ENCODE measurements at regions not wholly inside any gene's neighbourhood (a gene's known extent, or its start where the extent isn't known, plus 50 kb on each side); places are given as distances from the start of the nearest gene placed in this dataset.
"Not testable (repeated sequence)": the region's sequence is repeated elsewhere in the genome, so short reads cannot be mapped to it uniquely, and the experiment has no call there.

DNA sequence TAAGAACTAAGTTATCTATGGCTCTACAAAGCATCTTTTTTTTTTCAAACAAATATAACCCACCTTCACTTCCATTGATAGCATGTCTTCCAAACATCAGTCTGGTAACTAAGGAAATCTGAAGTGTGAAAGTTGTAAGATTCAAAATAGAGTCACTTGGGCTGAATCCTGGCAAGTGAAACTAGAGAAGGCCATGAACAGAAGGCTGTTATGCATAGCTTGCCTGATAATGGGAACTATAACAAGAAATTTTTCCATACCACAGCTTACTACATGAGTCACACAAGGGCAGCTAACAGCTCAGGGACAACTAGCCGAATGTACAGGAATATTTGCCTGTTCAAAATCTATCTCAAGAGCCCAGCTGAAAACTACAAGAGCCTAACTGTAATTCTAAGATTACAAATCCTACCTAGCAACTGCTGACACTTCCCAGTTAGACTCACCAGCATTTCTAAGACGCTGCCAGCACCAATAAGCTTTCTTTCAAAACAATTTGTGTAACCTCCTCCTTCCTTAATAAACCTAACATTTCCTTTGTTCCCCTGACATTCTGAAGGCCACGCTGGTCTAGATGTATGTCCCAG, 1066.5 kb downstream of the PLOD2 start:
- DNase-seq, result no peak

GRCh38 chr3:145111141-145111540, 1049.8 kb downstream of the PLOD2 start:
- not testable (repeated sequence) for DNase-seq

DNA sequence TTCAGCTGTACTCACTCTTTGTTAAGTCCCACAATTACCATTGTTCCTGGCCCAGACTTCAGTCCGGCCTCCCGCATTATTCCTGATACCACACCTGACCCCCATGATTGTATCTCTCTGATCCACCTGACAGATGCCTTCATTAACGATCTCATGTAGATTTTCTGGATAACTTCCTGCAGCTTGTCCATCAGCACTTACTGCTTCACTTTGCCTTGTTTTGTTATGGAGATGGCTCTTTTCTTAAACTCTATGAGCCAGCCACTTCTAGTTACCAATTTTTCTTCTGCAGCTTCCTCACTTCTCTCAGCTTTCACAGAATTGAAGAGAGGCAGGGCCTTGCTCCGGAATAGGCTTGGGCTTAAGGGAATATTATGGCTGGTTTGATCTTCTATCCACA, 1044.2 kb downstream of the PLOD2 start:
- no peak for DNase-seq

DNA sequence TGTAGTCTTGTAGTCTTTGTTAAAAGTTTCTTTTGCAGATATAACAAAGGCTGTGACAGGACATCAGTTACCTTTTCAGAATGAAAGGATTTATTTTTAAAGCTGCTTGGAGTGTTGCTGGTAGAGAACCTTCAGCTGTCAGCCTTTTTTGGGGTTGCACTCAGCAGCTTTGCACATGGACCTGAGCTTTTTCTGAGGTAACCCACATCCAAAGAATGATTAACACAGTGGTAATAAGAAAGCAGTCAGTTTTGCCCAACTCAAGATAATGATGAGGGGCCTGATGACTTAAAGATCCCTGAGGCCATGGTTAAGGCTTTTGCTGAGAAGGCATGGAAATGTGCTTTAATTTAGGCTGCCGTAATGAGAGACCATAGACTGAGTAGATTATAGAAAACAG, 1042.7 kb downstream of the PLOD2 start:
- no peak for DNase-seq

DNA sequence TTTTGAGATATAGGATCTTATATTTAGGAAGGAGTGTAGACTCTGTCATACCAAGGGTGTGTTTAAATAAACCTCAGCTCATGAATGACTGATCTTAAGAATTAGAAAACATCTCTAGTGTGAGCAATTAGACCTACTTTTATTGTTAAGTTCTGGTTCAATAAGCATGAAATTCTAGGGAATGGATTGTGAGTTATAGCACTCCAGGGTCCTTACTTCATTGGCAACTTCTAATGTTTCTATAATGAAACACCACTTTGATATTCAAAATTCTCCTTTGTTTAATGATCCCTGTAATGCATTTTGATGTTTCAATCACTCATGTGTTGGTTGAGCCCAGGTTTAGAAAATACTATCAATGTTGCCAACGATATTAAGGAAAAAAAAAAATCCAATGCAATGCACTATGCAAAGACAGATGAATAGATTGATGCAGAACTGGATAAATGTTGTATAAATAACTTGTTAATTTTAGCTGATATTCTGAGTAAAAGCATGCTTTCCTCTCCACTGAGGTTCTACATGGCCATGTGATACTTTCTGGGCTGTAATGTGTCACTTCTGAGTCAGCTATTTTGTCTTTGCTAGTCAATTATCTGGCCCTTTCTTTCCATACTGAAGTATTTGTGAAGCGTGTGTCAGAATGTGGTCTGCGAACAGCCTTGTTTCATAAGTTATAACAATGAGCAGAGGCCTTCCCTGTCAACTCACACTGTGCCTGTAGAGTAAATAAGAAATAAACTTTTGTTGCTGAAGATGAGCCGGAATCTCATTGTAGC, 1035.9 kb downstream of the PLOD2 start:
- DNase-seq, result no peak

DNA sequence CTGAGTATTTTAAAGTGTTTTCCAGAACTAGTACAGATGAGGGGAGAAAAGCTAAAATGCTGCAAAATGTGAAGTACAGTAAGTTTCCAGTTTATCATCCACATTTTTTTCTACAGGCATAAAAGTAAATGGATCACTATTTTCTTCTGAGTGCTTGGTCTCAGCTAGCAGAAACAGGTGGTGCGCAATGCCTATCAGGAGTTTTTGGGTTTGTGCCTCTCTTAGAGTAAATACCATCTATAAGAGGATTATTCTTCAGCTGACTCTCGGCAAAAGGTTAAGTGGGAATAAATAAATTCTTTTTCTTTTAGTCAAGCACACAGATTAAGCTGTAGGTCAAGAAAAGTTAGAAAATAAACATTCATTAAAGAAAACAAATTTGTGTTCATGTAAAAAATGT, 1027.7 kb downstream of the PLOD2 start:
- DNase-seq, result no peak

GRCh38 chr3:145134738-145135137, 1026.2 kb downstream of the PLOD2 start:
- DNase-seq, result no peak

DNA sequence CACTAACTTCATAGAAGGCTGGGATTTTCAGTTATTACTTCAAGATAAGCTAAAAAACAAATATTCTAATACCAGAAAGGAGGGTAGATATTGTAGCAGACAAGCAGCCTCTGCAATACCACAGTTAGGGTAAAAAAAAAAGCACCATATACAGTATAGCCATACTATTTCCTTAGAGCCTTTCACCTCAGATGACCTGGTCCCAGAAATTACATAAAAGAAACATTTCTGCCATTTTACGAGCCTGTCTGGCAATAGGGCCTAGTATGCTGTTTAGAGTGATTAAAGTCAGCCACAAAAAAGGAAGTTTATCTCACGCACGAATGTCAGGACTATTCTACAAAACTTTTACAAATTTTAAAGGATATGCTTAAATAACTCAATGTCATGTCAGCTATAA, 1016.6 kb downstream of the PLOD2 start:
- no peak for DNase-seq

DNA sequence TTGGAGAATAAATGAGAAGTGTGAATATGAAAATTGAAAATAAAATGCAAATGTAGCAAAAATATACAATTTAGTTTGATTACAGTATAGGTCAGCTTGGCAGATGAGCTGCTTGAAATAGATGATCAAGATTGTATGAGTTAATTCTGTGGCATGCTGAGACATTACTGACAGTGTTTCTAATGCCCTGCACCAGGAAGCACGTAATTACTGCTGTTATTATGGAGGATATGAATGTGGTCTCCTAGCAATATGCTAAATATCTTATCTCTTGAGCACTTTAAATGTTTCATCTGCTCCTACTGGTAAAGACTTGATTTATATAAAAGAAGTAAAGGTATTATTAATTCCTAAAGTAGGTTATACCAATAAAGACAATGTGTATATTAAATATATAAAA, 1015.5 kb downstream of the PLOD2 start:
- no peak for DNase-seq

DNA sequence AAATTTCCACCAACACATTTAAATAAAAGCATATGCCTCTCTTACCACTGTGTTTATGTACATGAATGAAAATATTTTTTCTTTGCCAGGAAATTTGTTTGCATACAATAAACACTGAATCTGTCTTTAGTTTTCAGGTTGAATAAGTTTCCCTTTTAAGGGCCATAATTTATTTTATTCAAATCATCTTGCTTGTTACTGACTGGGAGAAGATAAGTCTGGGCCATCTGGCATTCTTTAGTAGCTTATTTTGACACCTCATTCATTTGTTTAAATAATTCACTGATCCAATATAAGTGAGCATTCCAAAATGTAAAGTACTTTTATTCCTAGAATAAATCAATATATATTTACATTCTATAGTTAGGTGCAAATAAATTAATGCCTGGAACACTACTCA, 1001.3 kb downstream of the PLOD2 start:
- DNase-seq, result no peak

GRCh38 chr3:145170121-145170520, 990.9 kb downstream of the PLOD2 start:
- DNase-seq, result no peak

DNA sequence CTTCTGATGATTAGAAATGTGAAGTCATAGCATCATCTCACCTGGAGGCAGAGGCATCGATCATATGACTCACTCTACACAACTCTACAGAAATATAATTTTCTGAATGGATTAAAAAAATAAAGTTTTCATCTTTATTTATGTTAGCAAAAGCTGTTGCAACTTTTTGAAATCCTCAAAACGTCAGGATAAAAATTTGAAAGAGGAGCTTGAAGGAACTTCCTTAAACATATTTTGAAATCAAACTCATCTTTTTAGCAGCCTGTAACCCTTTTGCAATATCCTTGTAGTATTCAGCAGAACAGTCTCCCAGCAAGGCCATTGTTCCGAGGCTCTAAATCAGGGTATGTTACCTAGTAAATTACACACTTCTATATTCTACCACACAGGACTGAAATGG, 985.4 kb downstream of the PLOD2 start:
- DNase-seq, result no peak

DNA sequence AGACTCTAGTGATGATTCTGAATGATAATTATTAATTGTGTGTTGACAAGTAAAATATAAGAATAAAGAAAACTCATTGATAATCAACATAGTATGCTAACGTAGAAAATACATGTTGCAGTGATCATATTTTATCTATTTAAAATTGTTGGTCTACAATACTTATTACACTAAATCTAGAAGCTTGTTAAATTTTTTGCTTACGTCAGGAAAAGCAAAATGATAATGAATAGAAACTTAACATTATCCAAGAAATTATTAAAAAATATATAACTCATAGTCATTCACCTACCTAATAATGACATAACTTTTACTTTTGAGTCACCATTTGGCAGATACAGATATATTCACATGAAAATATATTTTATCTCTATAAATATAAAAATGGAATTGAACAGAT, 984.1 kb downstream of the PLOD2 start:
- no peak for DNase-seq

DNA sequence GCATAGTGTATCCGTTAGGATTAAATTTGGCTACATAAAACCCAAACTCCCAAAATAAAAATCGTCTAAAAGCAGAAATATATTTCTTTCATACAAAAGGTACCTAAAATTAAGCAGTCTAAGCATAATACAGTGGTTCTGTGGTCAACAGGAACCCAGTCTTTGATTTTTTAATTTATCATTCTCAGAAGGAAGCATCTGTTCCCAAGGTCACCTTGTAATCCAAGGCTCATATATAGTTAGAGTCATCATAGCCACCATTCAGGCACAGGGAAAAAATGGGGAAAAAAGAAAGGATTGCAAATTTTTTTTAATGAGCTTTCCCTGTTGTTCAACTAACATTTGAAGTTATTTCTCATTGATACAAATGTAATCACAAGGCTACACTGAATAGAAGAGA, 983.2 kb downstream of the PLOD2 start:
- DNase-seq, result no peak

DNA sequence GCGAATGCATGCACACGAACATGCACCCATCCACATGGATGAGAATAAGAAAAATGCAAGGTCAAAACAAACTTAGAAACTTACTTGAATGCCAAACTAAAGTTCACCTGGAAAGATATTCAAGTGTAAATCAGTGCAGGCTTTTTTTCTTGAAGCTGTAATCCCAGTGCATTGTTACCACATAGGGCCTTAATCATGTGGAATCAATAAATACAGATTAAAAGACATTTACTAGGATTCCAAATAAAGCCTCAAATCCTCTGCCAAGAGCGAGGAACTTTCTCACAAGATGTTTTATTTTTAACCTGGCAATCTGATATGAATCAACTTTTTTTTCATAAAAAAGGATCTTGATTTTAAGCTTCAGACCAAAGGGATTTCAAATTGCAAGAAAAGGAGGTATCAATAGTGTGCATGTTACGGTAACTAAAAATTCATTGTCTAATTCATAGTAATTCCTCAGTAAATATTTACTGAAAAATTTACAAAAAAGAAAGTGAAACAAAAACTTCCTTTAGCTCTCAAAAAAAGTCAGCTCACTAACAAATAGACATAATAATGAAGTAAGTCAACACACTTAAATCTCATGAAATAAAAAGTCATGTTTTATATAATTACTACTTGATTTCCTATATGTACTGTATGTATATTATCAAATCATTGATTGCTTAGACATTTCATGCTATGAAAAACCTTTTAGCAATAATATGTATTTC, 978.6 kb downstream of the PLOD2 start:
- no peak for DNase-seq

- no peak for DNase-seq
Observed at GRCh38 chr3:145183261-145183660, 977.7 kb downstream of the PLOD2 start.

GRCh38 chr3:145188079-145188770, 972.8 kb downstream of the PLOD2 start:
- no peak for DNase-seq

DNA sequence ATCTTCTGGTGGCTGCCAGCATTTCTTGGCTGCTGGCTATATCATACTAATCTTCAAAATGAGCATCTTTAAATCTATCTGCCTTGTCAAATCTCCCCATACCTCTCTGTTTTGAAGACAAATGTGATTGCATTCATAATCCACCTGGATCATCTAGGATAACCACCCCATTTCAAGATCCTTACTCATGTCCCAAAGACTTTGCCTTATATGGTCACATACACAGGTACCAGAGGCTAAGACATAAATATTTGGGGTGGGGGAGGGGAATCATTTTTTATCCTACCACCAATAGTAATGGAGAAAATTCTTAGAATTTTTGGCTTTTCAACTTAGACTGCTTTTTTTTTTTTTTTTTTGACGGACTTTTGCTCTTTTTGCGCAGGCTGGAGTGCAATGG, 970.8 kb downstream of the PLOD2 start:
- DNase-seq, result no peak

GRCh38 chr3:145190761-145191160, 970.2 kb downstream of the PLOD2 start:
- no peak for DNase-seq

DNA sequence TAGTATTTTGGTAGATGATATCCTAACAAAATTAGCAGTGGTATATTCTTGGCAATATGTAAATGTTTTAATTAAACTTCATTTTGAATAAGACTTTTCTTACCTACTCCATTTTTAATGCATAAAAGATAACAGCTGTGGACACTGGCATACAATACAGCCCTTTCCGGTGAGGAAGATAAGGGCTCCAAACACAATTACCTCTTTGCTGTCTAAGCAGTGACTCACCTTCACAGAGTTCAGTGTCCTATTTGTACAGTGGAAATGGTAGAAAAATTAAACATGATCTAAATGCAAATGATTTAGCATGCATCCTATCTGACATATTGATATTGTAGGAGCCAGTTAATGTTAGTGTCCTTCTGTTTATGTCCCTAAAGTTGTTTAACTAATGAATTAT, 969.4 kb downstream of the PLOD2 start:
- DNase-seq, result no peak

GRCh38 chr3:145197051-145197820, 963.7 kb downstream of the PLOD2 start:
- DNase-seq, result no peak

GRCh38 chr3:145197821-145198220, 963.2 kb downstream of the PLOD2 start:
- DNase-seq, result no peak

DNA sequence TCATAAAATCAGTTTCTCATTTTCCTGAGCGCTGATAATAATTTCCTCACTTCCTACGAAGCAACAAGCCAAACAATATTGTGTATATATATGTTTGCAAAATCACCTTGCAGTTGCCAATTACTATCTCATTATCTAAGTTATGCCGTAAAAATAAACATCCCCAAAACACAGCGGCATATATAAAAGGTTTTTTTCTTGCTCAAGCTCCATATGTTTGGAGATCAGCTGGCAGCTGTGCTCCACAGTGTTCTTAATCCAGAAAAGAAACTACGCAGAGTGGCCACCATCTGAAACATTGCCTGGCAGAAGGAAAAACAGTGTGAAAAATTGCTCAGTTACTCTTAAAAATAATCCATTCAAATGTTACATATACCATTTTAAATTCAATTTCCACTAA, 951.4 kb downstream of the PLOD2 start:
- no peak for DNase-seq
